CD4-positive, alpha-beta T cell treated with Interleukin-15 for 1 hour (primary cell): ENCODE measurements at regions not wholly inside any gene's neighbourhood (a gene's known extent, or its start where the extent isn't known, plus 50 kb on each side); places are given as distances from the start of the nearest gene placed in this dataset.

Experiments used
- DNase-seq: peaks from one replicate; pipeline ENCODE4 v3.0.0-alpha.2; 2020

DNA sequence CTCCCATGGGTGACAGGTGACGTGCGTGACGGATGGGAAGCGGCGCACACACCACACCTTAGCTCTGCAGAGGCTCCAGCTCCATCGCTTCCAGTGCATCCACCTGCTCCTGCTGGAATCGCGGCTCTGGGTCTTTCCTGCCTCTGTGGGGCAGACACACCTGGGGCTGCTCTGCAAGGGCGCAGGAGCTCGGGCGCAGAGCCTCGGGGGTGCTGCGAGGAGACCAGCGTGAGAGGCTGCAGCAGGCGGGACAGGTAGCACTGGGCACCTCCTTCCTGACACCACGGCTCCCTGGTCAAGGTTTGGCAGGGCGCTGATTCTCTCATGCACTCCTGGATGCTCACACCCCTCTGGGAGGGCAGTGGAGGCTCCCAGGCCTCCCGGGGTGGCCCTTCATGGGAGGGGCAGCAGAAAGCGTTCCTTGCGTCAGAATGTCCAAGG, 1494.3 kb downstream of the BRD1 start:
- no peak for DNase-seq

DNA sequence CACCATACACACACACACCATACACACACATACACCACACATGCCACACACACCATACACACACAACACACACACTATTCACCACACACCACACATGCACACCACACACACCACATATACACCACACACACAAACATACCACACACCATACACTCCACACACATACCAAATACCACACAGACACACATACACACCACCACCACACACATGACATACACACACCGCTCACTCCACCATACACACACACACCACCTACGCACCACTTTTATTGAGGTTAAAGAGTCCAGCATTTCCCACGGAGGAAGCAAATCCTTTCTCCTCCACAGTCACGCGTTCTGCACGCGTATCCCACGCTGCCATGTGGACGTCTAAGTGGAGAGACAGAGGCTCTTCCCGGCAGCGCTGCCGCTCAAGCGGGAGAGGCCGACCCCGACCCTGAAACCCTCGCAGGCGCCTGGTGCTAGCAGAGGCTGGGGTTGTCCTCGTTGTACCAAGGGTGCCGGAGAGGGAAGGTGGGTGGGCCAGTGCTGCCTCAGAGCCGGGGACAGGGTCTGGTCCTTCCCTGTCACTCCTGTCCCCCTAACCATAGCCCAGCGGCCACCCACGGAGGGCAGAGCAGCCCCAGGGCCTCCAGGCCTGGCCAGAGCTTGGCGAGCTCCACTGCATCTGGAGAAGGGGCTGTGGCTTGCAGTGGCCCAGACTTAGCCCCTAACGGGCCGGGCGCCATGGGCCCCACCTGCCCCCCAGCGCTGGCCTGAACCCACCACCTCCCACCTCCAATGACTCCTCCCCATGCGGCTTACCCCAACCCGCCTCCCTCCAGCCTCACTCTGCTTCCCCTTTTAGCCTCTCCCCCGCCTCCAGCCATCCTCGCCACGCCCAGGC, 1495.0 kb downstream of the BRD1 start:
- no peak for DNase-seq

DNA sequence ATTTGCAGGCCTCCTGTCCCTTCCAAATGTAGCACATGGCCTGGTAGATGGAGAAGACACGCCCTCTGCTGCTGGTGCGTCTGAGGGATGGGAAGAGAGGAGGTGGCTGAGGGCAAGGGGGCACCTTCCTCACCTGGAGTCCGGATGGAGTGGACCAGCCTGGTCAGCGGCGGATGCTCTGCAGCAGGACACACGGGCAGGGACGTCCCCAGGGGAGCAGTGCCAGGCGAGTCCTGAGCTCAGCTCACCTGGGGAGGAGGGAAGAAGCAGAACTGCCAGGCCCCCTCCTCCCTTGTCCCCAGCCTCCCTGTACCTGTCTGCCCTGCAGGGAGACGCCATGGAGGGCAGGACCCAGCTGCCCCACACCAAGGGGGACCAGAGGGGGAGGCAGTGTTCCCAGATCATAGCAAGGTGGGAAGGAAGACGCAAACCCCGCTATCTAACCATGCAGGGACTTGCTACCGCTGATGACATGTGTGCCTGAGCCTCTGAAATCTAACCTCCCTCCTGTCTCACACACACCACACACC, 1495.9 kb downstream of the BRD1 start:
- DNase-seq: no peak

DNA sequence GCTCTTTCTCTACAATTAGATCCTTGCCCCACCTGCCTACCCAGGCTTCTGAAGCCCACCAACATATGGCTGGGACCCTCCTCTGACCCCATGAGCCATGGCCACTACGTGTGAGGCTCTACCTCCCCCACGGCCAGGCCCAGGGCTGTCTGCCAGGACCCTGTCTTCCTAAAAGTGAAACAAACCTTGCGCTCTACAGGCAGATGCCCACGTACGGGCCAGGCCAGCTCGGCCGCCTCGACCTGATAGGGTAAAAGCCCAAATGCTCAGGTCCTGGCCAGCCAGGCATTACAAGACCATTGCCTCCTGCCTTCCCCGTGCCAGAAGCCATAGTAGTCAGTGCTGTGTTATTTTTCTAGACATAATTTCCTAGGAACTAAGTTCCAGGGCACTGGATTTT, 1496.4 kb downstream of the BRD1 start:
- DNase-seq: no peak

DNA sequence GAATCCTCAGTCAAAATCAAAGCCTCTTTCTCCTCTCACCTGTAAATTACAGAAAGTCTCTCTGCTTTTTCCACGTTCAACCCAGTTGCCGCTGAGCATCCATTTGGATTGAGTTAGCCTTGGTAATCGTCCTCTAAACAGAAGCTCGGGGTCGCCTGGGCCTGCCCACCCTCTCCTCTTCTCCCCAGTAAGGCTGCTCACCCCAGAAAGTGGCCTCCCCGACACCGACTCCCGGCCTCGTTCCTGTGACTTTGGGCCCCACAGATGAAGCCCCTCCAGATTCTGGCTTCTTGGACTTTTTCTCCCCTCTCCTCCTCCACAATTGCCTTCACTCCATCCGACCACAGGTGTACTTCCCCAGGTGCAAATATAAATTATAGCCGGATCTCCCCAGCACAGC, 1500.0 kb downstream of the BRD1 start:
- DNase-seq: no peak

DNA sequence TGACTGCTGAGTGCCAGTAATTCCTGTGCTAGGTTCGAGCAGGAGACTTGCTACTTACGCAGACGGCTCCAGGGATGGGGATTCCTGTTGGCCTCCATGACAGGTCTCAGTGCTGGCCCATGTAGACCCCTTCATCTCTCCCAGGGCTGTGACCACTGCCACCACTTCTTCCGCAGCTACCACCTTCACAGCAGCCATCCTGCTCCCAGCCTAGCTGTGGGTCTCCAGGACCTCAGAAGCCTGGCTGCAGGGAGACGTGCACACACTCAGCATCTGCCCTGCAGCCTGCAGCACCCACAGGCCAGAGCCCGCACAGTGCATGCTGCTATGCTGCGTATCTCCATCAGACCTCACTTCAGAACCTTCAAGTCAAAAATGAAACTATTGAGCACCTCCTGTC, 1503.9 kb downstream of the BRD1 start:
- DNase-seq: peak; percentile 14

DNA sequence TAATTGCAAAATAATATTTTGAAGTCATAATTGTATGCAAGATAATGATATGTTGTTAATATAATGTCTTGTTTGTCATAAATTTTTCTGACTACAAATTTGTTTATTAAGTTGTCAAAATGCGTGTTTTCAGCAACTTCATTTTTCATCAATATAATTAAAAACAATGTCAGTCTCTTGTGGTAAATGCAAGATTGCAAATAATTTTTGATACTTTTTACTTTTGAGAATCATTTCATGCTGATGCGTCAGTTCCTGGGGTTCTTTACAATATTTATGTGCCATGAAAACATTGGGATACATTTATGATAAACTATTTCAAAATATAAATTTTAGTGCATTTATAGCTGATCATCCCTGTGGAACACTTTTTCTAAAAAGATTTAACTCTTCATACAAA, 1504.8 kb downstream of the BRD1 start:
- no peak for DNase-seq

DNA sequence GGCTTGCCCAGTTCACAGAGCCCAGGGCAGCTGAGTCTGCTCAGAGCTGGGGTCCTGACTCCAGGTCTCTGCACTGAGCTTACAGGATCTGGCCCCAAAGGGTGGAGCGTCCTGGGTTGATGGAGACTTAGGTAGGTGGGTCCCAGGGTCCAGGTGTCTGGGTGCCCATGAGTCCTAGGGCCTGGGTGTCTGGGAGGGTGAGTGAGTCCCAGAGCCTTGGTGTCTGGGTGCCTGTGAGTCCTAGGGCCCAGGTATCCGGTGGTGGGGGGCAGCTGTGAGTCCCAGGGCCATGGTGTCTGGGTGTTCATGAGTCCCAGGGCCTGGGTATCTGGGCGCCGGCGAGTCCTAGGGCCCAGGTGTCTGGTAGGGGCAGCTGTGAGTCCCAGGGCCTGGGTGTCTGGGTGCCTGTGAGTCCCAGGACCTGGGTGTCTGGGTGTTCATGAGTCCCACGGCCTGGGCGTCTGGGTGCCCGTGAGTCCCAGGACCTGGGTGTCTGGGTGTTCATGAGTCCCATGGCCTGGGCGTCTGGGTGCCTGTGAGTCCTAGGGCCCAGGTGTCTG, 1505.6 kb downstream of the BRD1 start:
- DNase-seq: no peak

DNA sequence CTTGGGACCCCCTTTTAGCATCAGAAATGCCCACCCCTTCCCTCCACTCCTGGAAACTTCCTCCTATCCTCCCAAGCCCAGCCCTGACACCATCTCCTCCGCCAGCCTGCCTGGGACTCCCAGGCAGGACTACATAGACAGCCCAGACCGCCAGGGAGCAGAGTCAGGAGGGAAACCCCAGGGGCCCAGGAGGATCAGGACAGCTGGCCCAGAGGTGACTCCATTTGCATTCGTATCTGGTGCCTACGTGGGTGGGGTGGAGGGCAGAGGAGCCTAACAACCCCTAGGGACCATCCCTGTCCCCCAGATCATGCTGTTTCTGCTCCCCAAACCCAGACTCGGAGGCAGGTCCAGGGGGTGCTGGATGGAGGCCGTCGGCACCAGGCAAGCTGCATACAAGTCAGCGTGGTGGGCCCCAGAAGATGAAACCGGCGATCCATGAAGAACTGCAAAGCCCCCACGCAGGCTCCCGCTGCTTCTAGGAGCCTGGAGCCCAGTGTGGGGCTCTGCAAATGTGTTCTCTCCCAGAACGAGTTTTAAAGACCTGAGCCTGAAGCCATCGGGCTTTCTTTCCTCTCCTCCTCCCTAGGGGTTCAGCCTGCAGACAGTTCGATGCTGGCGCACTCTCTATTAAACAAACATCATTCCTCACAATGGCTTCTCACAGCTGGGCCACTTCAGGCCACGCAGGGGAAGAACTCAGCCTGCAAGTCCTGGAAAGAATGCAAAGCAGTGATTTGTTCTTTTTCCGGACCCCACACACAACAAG, 1506.8 kb downstream of the BRD1 start:
- peak; percentile 12 for DNase-seq

DNA sequence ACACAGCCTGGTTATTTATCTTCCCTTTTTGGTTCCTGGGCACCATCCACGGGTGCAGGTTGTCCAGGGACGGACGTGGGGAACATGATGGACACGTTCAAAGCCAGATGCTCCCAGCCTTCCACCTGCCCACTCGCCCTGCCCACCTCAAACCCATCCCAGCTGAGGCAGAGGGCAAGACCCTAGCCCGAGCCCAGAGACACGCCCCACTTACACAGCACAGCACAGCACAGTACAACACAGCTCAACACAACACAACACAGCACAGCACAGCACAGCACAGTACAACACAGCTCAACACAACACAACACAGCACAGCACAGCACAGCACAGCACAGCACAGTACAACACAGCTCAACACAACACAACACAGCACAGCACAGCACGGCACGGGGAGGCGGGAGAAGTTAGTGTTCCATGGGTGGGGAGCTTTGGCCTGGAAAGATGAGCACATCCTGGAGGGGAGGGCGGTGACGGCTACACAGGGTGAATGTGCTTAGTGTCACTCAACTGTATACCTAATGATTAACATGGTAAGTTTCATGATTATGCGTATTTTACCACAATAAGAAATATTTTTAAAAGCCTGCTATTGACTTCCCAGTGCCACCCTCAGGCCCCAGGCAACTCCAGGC, 1507.5 kb downstream of the BRD1 start:
- peak; percentile 14 for DNase-seq

DNA sequence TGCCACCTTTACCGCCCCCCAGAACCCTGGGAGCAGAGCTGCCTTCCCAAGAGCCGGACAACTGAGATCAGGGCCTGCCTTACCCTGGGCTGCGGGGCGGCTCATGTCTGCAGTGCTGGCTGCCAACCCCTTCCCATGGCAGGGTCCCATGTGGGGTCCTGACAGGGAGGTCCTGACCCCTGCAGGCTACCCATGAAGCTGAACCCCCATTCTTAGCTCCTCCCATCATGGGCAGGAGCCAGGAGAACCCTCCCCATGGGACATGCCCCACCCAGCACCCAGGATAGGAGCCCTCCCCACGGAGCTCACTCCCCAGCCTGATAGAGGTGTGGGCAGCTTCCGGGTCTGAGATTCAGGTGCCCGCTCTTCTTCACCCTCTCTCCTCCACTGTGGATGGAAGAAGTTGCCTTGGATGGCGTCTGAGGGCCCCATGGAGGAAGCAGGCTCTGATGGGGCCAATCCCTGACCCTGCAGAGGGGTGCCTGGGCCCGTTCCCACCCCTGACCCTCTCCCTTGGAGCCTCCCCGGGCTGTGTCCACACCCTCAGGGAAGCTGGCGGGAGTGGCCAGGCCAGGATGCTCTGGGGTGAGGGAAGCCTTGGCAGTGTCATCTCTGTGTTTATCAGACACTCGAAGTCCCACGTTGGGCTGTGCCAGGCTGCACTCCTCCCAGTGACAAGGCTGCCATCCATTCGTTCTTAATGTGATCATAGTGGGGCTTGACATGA, 1508.2 kb downstream of the BRD1 start:
- DNase-seq: peak; percentile 14

DNA sequence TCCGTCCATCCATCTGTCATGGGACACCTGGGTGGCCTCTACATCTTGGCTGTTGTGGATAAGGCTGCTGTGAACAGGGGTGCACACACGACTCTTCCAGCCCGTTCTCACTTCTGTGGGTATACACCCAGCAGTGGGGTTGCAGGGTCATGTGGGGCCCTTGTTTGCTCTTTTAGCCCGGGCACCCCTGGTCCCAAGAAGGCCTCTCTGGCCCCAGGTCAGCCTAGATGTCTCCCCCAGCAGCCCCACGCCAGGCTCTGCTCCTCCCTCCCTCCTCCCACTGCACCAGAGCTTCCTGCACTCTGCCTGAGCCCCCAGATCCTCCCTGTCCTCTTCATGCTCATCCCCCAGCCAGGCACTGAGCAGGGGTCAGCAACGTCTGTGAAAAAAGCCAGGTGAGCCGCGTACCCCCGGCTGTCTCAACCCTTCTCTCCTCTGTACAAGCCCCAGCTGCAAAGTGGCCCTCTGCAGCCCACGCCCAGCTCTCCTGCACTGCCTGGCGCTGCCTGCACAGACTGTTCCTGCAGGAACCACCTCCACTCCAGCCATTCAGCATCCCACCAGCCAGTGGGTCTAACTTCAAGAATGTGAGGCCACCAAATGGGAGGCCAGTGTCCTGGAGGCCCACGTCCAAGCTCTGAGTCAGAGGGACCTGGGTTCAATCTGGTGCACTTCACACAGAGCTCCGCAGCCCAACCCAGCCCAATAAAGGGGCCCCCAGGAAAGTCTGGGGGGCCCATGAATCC, 1508.9 kb downstream of the BRD1 start:
- peak; percentile 17 for DNase-seq

DNA sequence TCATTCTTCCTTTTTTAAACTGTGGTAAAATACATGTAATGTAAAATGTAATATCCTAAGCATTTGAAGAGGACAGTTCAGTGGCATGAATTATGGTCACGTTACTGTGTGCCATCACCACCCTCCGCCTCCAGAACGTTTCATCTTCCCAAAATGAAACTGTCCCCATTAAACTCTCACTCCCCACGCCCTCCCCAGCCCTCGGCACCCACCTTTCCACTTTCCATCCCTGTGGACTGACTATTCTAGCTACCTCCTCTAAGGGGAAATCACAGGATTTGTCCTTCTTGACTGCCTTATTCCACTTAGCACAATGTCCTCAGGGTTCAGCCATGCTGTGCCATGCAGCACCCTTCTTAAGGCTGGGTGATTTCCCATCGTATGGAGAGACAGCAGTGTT, 1509.5 kb downstream of the BRD1 start:
- no peak for DNase-seq

DNA sequence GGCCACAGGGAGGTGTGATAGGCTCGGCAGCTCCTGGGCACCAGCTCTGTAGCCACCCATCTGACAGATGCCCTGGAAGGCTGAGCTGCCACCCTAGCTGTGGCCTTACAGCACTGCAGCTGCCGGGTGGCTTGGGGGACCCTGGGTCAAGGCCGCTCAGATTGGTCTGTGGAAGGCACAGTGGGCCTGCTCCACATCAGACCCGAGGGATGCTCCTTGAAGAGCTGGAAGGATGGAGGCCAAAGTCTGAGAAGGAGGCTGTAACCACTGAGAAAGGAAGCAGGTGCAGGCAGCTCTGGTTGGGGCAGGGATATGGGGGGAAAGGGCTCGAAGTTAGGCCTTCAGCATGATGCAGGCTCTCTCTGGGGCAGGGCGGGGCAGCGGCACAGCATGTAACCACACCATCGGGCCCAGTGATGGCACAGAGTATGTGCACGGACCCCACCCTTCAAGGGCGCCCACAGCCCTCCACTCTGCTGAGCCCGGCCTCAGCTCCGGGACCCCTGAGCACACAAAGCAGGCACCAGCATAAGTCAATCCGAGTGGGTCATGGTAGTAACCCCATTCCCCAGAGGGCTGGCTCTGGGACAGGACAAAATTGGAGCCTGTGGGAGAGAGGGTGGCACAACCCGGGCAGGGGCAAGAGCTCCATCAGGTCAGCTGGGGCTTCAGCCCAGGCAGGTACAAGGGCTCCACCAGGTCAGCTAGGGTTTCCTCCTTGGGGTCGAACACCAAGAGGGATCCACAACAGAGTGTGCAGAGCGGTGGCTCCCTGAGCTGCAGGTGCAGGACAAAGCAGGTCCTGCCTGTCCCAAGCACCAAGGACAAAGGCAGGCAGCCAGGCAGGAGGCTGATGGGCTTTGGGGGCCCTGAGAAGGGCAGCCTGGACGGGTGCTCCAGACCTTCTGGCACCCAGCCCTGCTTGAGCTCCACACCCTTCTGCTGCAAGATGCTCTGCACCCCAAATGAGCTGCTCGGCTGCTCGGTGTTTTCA, 1511.1 kb downstream of the BRD1 start:
- no peak for DNase-seq

DNA sequence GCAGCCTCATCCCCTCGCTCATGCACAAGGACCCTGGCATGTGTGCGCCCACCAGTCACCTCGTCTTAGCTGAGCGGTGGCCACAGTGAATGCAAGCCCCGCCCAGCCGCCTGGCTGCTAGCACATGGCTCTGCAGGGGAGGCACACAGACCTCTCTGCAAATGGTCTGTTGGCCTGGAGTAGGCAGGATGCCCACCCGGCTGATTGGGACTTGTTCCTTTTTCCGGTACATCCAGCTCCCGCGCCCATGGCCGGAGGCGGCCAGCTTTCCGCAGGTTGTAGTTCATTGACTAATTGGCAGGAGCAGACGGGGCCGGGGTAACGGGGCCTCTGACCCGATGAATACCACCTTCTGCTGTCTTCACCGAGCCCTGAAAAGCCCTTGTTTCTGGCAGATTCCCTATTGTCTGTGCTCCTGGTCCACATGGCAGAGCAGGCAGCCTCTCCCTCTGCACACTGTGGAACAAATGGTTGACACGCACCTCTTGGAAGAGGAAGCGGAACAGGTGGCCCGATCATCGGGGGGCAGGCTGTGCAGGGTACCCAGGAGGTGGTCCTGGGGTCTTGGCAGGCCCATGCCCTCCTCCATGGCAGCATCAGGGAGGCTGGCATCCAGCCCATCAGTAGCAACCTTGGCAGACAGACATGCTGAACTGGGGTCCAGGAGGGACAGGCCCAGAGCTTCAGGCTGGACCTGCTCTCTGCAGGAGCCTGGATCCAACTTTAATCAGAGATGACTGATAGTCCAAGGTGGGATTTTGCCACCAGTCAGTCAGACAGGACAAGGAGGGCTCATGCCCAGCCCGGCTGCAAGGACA, 1512.0 kb downstream of the BRD1 start:
- DNase-seq: no peak

DNA sequence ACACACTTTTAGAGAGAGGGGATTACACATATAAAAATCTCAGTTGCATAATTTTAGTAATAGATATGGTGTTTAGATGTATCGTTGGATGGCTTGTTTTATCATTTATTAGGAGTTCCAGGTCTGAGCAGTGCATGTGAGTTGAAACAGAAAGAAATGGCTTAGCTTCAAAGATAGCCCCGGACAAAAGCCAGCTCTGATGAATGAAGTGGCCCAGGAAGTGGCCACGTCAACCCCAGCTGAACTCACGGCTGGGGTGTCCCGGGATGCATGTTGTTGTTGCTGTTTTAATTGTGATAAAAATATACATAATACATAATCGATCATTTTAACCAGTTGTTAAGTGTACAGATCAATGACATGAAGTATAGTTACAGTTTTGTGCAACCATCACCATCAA, 1513.6 kb downstream of the BRD1 start:
- no peak for DNase-seq

DNA sequence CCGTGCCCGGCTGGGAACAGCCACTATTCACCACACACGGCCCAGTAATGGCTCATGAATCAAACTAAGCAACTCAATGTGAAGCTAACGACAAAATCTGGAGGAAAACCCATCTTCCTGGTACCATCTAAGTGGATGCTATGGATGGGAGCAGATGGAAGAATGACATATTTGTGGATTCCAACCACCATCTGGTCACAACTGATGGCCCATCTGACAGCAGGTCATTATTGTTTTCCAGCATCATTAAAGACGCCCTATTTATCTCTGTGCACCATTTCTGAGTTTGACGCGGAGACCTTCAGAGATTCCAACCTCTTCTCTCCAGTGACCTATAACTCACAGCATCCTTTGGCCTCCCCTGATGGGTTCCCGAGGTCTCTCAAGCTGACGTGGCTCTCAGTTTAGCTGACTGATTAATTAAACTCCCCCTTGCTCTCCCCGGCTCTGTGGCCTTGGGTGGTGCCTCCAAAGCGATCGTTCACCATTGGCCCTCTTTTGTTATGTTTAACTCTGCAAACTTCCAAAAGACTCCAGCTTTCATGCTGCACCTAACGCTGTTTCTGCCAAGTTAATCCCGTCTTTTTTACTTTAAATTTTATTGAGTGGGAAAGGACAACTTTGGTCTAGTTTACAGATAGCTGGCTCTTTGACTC, 1514.4 kb downstream of the BRD1 start:
- no peak for DNase-seq

DNA sequence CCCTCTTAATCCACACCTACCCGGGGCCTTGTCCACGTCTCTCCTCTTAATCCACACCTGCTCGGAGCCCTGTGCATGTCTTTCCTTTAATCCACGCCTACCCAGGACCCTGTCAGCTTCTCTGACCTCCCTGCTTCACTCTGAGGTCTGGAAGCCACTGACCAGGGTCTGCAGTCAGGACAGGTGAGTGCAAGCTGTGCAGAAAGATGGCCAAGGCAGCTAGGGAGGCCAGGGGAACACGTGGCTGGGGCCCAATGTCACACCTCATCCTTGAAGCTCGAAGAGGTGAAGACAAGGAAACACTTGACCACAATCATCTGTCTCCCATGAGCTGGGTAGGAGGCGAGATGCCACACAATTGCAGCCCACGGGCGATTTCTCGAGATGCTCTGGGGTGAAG, 1516.9 kb downstream of the BRD1 start:
- DNase-seq: no peak

DNA sequence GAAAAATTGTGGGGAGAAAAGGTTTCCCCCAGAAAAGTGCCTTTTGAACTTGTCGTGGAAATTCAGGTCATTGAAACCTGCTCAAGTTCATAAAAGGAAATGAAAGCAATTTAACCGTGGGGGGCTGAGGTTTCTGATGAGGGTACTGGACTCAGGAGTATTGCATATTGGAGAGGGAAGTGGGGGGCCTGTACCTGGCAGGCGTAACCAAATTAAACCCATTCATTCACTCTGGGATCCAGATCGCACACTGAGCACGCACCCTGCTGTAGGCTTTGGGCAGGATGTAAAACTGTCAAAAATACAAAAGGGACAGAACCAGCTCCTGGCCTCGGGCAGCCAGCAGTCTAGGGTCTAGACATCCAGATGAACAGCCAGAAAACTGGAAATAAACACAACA, 1517.4 kb downstream of the BRD1 start:
- DNase-seq: no peak
